K562 (cell line): ENCODE measurements at regions not wholly inside any gene's neighbourhood (a gene's known extent, or its start where the extent isn't known, plus 50 kb on each side); places are given as distances from the start of the nearest gene placed in this dataset.

Experiments used
- ATAC-seq: fragments of 200-7000 bp; cut with Tn5 transposase; 3 replicates; pipeline ENCODE4 v1.9.1; 2020; ENCODE audit warnings: moderate library complexity
- BruUV-seq: library from RNA; stranded (reverse); fragments of 400-500 nt; replicated peaks from 2 replicates; lab custom pipeline; 2021; lab: Mats Ljungman, UMichigan
- CTCF ChIA-PET: fragments of 300-600 bp; formaldehyde crosslinking; extraction: SDS; loops from one replicate; lab custom pipeline; 2021; ENCODE audit warnings: low intra/inter-chr PET ratio; lab: Yijun Ruan, JAX
- POLR2A ChIA-PET: fragments of 300-600, 350-650 bp; sonication (Branson Sonifier 250); formaldehyde crosslinking; extraction: SDS; loops from one replicate; lab custom pipeline; 2021; ENCODE audit warnings: antibody characterized with exemption, inconsistent platforms; lab: Yijun Ruan, JAX
- DNase-seq, 4 experiments: peaks; one replicate each; pipeline versions ENCODE4 v3.0.0 to v3.0.0-alpha.2; 2011 to 2018; ENCODE audit warnings: low spot score in 3 of 4, mixed read lengths in 3 of 4; ENCODE audit errors: extremely low read depth in 1 of 4
- FAIRE-seq: peaks from 2 replicates; lab custom pipeline; 2011; peaks lifted over from hg19 to GRCh38; lab: Jason Lieb, UNC
- H2AFZ ChIP-seq: 2 replicates; pipeline ENCODE4 v1.6.0; 2011; ENCODE audit warnings: low read depth, low read length, control low read depth, inconsistent platforms
- H3K27ac ChIP-seq: fragments of 200-600 bp; 3 replicates; pipeline ENCODE4 v1.8.0; 2011; ENCODE audit warnings: low read depth, mild to moderate bottlenecking, control low read depth, inconsistent platforms, low read length, moderate library complexity, mixed read lengths; ENCODE audit errors: extremely low read depth
- H3K27me3 ChIP-seq, 2 experiments: fragments of 300-600 bp in 1 of 2; 2 replicates in 1 of 2; 3 replicates in 1 of 2; pipeline versions ENCODE4 v1.6.0 to v1.8.0; 2011; ENCODE audit warnings: inconsistent platforms in 2 of 2, low read length in 2 of 2, mild to moderate bottlenecking in 1 of 2, mixed read lengths in 1 of 2, moderate library complexity in 1 of 2; ENCODE audit not compliant: control insufficient read depth in 2 of 2, insufficient read depth in 2 of 2
- H3K36me3 ChIP-seq: fragments of 300-600 bp; 3 replicates; pipeline ENCODE4 v1.8.0; 2011; ENCODE audit warnings: mild to moderate bottlenecking, low read length, inconsistent platforms; ENCODE audit not compliant: control insufficient read depth, insufficient read depth
- H3K4me1 ChIP-seq, 2 experiments: fragments of 200-600 bp in 1 of 2; replicated peaks in 1 of 2; 2 replicates in 1 of 2; 3 replicates in 1 of 2; pipeline versions ENCODE4 v1.5.1 to v1.8.0; 2011; ENCODE audit warnings: inconsistent platforms in 2 of 2, low read length in 2 of 2, mild to moderate bottlenecking in 1 of 2, mixed read lengths in 1 of 2, moderate library complexity in 1 of 2; ENCODE audit not compliant: control insufficient read depth in 2 of 2, insufficient read depth in 2 of 2
- H3K4me2 ChIP-seq: 2 replicates; pipeline ENCODE4 v1.6.1; 2011; ENCODE audit warnings: low read length, control low read depth, inconsistent platforms, mixed read lengths; ENCODE audit not compliant: insufficient read depth
- H3K4me3 ChIP-seq: fragments of 200-600 bp; sonication (generic), shearing (Covaris generic); 2 replicates; pipeline ENCODE4 v1.5.1; 2016; ENCODE audit warnings: control low read depth, inconsistent platforms
- H3K79me2 ChIP-seq: fragments of 200-600 bp; 3 replicates; pipeline ENCODE4 v1.8.0; 2011; ENCODE audit warnings: low read length, inconsistent platforms; ENCODE audit not compliant: control insufficient read depth, insufficient read depth
- H3K9ac ChIP-seq, 2 experiments: 2 replicates each; pipeline versions ENCODE4 v1.6.0 to v1.6.1; 2011; ENCODE audit warnings: low read depth in 2 of 2, low read length in 2 of 2, control low read depth in 1 of 2, inconsistent platforms in 1 of 2, mild to moderate bottlenecking in 1 of 2, mixed read lengths in 1 of 2; ENCODE audit not compliant: insufficient read depth in 1 of 2
- H3K9me1 ChIP-seq: one replicate; pipeline ENCODE4 v1.6.0; 2011; ENCODE audit warnings: inconsistent platforms, mild to moderate bottlenecking, low read length, moderate library complexity; ENCODE audit not compliant: control insufficient read depth, insufficient read depth
- H3K9me3 ChIP-seq: replicated peaks from 2 replicates; pipeline ENCODE4 v1.5.1; 2011; ENCODE audit warnings: low read depth, low read length, inconsistent platforms; ENCODE audit not compliant: control insufficient read depth, insufficient read depth
- H4K20me1 ChIP-seq: replicated peaks from 2 replicates; pipeline ENCODE4 v1.6.1; 2011; ENCODE audit warnings: low read length, inconsistent platforms, mixed read lengths; ENCODE audit not compliant: control insufficient read depth, insufficient read depth
- ELF2 ChIP-seq: fragments of 250-450 bp; sonication (Bioruptor Pico); IDR thresholded peaks from 2 replicates; pipeline ENCODE4 v1.5.0; 2021; ENCODE audit warnings: mild to moderate bottlenecking
- NFIC ChIP-seq: fragments of 450-650 bp; IDR thresholded peaks from 2 replicates; pipeline ENCODE4 v1.6.1; 2017; ENCODE audit warnings: mild to moderate bottlenecking, inconsistent platforms
- PYGO2 ChIP-seq: fragments of 450-650 bp; IDR thresholded peaks from 2 replicates; pipeline ENCODE4 v1.6.1; 2016; ENCODE audit warnings: mild to moderate bottlenecking, missing genetic modification characterization, moderate library complexity, missing compliant biosample characterization
- SRSF3 ChIP-seq: fragments of 200-400 bp; formaldehyde crosslinking; IDR thresholded peaks from 2 replicates; pipeline ENCODE4 v1.6.1; 2016; ENCODE audit warnings: mild to moderate bottlenecking, low read length, moderate library complexity; ENCODE audit not compliant: insufficient read depth
- WGBS: fragments of 100-300 bp; shearing (Covaris generic); methylation state at CpG from one replicate; pipeline ENCODE4 v1.1.6; 2016; ENCODE audit warnings: low coverage, mixed read lengths; ENCODE audit not compliant: insufficient coverage; ENCODE audit errors: missing lambda C conversion rate; 5-methylcytosine and 5-hydroxymethylcytosine counted together
- in situ Hi-C: fragments of 300-500 bp; cut with MboI; formaldehyde crosslinking; loops from 4 replicates; pipeline ENCODE4 v1.15.0; 2018; ENCODE audit warnings: inconsistent platforms, mixed read lengths
- intact Hi-C: fragments of 100-400 bp; cut with micrococcal nuclease; formaldehyde crosslinking; loops from 2 replicates; pipeline ENCODE4 v1.14.2; 2022
- TF ChIP-seq, protein P1 (sequence below): fragments of 450-650 bp; conservative IDR thresholded peaks from 2 replicates; pipeline ENCODE4 v1.6.1; 2016; ENCODE audit warnings: missing genetic modification characterization, low read depth, mild to moderate bottlenecking, missing compliant biosample characterization, moderate library complexity
- TF ChIP-seq, protein P2 (sequence below): fragments of 250-450 bp; sonication (Bioruptor Pico); IDR thresholded peaks from 2 replicates; pipeline ENCODE4 v1.4.0; 2020; ENCODE audit warnings: mild to moderate bottlenecking

DNA sequence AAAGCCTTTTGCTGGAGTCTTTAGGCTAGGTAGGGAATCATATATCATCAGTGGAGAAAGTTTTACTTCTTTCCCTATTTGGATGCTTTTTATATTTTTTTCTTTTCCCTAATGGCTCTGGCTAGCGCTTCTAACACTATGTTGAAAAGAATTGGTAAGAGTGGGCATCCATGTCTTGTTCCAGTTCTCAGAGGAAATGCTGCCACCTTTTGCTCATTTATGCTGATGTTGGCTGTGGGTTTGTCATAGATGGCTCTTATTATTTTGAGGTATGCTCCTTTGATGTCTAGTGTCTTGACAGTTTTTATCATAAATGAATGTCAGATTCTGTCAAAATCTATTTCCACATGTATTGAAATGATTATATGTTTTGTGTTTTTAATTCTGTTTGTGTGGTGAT is 1544.1 kb downstream of the REEP3 start:
- CTCF ChIA-PET, result no interaction called here
- no peak for FAIRE-seq

More for the DNA sequence above, 1544.1 kb downstream of the REEP3 start:
- TF ChIP-seq, protein P1, sequence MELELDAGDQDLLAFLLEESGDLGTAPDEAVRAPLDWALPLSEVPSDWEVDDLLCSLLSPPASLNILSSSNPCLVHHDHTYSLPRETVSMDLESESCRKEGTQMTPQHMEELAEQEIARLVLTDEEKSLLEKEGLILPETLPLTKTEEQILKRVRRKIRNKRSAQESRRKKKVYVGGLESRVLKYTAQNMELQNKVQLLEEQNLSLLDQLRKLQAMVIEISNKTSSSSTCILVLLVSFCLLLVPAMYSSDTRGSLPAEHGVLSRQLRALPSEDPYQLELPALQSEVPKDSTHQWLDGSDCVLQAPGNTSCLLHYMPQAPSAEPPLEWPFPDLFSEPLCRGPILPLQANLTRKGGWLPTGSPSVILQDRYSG, result no peak
- TF ChIP-seq NFIC (no peak), SRSF3 (no peak), ELF2 (CRISPR knock-in tag) (no peak), PYGO2 (no peak)
- TF ChIP-seq, protein P2, sequence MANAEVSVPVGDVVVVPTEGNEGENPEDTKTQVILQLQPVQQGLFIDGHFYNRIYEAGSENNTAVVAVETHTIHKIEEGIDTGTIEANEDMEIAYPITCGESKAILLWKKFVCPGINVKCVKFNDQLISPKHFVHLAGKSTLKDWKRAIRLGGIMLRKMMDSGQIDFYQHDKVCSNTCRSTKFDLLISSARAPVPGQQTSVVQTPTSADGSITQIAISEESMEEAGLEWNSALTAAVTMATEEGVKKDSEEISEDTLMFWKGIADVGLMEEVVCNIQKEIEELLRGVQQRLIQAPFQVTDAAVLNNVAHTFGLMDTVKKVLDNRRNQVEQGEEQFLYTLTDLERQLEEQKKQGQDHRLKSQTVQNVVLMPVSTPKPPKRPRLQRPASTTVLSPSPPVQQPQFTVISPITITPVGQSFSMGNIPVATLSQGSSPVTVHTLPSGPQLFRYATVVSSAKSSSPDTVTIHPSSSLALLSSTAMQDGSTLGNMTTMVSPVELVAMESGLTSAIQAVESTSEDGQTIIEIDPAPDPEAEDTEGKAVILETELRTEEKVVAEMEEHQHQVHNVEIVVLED (CRISPR knock-in tag), result no peak
- no peak overlapping the region for H3K9ac ChIP-seq
- no peaks in the 10 kb centered on the region for H3K9me3 ChIP-seq
- H3K4me2 ChIP-seq, result no peak overlapping the region
- POLR2A ChIA-PET, result no interaction called here
- no peaks in the 10 kb centered on the region for H4K20me1 ChIP-seq
- in situ Hi-C loops, result no loop called here
- H3K9me1 ChIP-seq, result no peaks in the 10 kb centered on the region
- H3K36me3 ChIP-seq, result no peaks in the 10 kb centered on the region
- no peaks in the 10 kb centered on the region for H3K27me3 ChIP-seq
- no peak overlapping the region for H2AFZ ChIP-seq
- H3K27ac ChIP-seq, result no peak overlapping the region
- 5% methylated on average over 1 of the region's 1 CpG for WGBS
- no peaks in the 10 kb centered on the region for H3K4me1 ChIP-seq
- DNase-seq (no peak), ATAC-seq (no peak)
- H3K79me2 ChIP-seq, result no peaks in the 10 kb centered on the region
- H3K4me3 ChIP-seq, result no peak overlapping the region
- BruUV-seq, result no TSS peak
- intact Hi-C loops, result no loop called here
